ENCODE measurements at regions not wholly inside any gene's neighbourhood (a gene's known extent, or its start where the extent isn't known, plus 50 kb on each side); places are given as distances from the start of the nearest gene placed in this dataset.

DNA sequence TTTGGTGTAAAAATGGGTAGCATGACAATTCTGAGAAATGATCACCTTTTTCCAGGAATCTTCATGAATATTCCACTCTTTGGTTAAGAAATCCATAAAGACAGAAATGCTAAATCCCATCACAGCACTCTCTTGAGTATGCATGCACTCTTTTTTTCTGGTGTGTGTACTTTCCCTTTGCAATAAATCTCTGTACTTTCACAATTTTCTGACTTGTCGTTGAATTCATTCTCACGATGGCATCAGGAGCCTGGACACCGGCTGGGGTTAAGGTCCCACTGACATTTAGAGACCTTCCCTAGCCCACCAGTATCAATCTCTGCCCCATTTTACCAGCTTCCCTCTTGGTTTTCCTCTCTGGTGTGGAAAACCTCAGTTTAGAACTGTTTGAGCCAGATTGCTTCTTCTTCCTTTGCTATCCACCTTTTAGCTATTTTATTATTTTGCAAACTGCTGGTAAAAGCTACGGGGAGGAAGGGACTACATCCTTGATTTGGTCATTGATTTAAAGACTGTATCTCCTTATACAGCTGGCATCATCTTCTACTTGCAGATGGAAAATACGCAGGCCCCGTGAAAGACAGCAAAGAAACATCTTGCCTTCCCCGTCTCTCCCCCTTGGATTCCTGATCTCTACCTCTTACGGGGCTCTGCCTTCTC, 59.9 kb upstream of the ZFR start:
- H3K9ac ChIP-seq (ENCODE audit: low read length), result no peak overlapping the region
- H3K4me2 ChIP-seq (ENCODE audit: low read length), result no peak overlapping the region
- H3K27me3 ChIP-seq (ENCODE audit: insufficient read depth, low read length), result peaks cover 23% of the 10 kb centered on the region
- no peak for ATAC-seq
- intact Hi-C loops (cut with micrococcal nuclease), result no loop called here
- H3K9me2 ChIP-seq (ENCODE audit: insufficient read depth), result no peaks in the 10 kb centered on the region
- no peaks in the 10 kb centered on the region for H3K4me1 ChIP-seq (ENCODE audit: control insufficient read depth in 1 of 2, insufficient read depth in 2 of 2, low read length in 2 of 2)
- no peak overlapping the region for H3K27ac ChIP-seq (ENCODE audit: low read depth, low read length)
- no peak overlapping the region for H3K4me3 ChIP-seq (replicated peaks in 1 of 2; ENCODE audit: low read depth in 1 of 2, low read length in 2 of 2)
- H3K36me3 ChIP-seq (ENCODE audit: control insufficient read depth in 1 of 2, insufficient read depth in 2 of 2, low read length in 2 of 2), result no peaks in the 10 kb centered on the region
- DNase-seq (ENCODE audit: low read depth, low spot score), result no peak
- BruUV-seq (replicated peaks), result no TSS peak
- CTCF ChIA-PET, result no interaction called here
- no peak overlapping the region for H2AFZ ChIP-seq (ENCODE audit: low read depth, low read length, poor library complexity, severe bottlenecking)
- H4K20me1 ChIP-seq (ENCODE audit: insufficient read depth), result no peaks in the 10 kb centered on the region
- H3K9me3 ChIP-seq (ENCODE audit: control insufficient read depth in 1 of 2, insufficient read depth in 1 of 2, low read depth in 1 of 2, low read length in 2 of 2), result no peaks in the 10 kb centered on the region
- POLR2A ChIA-PET, result no interaction called here
- H3K79me2 ChIP-seq (ENCODE audit: insufficient read depth, low read length), result no peaks in the 10 kb centered on the region
- RAD21 ChIA-PET (ENCODE audit: low non-redundant PET in 1 of 2, low total read pairs in 2 of 2, uncharacterized antibody in 2 of 2, unreplicated experiment in 2 of 2), result no interaction called here
- TF ChIP-seq, protein P1, sequence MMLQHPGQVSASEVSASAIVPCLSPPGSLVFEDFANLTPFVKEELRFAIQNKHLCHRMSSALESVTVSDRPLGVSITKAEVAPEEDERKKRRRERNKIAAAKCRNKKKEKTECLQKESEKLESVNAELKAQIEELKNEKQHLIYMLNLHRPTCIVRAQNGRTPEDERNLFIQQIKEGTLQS (IDR thresholded peaks at IDR 0.05), result no peak
- no peak for TF ChIP-seq SRF (IDR thresholded peaks at IDR 0.05; ENCODE audit: low read depth)
- TF ChIP-seq TCF7L2 (IDR thresholded peaks at IDR 0.05; ENCODE audit: borderline replicate concordance, extremely low read depth, insufficient read depth, insufficient read length), result no peak
- TF ChIP-seq, protein P2, sequence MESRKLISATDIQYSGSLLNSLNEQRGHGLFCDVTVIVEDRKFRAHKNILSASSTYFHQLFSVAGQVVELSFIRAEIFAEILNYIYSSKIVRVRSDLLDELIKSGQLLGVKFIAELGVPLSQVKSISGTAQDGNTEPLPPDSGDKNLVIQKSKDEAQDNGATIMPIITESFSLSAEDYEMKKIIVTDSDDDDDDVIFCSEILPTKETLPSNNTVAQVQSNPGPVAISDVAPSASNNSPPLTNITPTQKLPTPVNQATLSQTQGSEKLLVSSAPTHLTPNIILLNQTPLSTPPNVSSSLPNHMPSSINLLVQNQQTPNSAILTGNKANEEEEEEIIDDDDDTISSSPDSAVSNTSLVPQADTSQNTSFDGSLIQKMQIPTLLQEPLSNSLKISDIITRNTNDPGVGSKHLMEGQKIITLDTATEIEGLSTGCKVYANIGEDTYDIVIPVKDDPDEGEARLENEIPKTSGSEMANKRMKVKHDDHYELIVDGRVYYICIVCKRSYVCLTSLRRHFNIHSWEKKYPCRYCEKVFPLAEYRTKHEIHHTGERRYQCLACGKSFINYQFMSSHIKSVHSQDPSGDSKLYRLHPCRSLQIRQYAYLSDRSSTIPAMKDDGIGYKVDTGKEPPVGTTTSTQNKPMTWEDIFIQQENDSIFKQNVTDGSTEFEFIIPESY (IDR thresholded peaks at IDR 0.05; ENCODE audit: extremely low read depth, insufficient replicate concordance, low read length), result no peak
- TF ChIP-seq POLR2AphosphoS5 (IDR thresholded peaks at IDR 0.05; ENCODE audit: low read depth, low read length), result no peak
- TF ChIP-seq EZH2 (IDR thresholded peaks at IDR 0.05), result no peak

DNA sequence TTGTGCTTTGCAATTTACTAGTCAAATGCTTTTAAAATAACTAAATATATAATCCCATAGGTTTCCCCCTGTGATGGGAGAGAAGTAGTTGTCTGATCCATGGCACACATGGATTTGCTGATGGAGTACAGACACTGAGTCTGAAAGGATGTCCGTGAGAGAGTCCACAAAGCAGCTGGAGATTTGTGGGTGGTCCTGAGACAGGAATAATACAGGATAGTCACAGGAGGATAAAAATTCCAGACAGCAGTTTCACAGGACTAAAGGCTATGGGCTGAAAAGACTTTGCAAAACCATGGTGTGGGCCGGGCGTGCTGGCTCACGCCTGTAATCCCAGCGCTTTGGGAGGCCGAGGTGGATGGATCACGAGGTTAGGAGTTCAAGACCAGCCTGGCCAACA, 58.7 kb upstream of the ZFR start:
- no peak for ATAC-seq
- TF ChIP-seq EZH2 (IDR thresholded peaks at IDR 0.05) (no peak), CBX3 (IDR thresholded peaks at IDR 0.05; ENCODE audit: low read depth) (no peak), SP1 (IDR thresholded peaks at IDR 0.05; ENCODE audit: low read depth) (no peak), SRF (IDR thresholded peaks at IDR 0.05; ENCODE audit: low read depth) (no peak), SIN3A (IDR thresholded peaks at IDR 0.05; ENCODE audit: low read depth) (no peak), TCF7L2 (IDR thresholded peaks at IDR 0.05; ENCODE audit: borderline replicate concordance, extremely low read depth, insufficient read depth, insufficient read length) (no peak), POLR2AphosphoS5 (IDR thresholded peaks at IDR 0.05; ENCODE audit: low read depth, low read length) (no peak), JUND (IDR thresholded peaks at IDR 0.05) (no peak), YY1 (IDR thresholded peaks at IDR 0.05; ENCODE audit: extremely low read depth, insufficient replicate concordance, low read depth, low read length) (no peak), EZH2phosphoT487 (IDR thresholded peaks at IDR 0.05; ENCODE audit: borderline replicate concordance) (no peak), CEBPB (IDR thresholded peaks at IDR 0.05; ENCODE audit: low read depth) (no peak)
- TF ChIP-seq, protein P1 (IDR thresholded peaks at IDR 0.05), result no peak
- TF ChIP-seq, protein P3, sequence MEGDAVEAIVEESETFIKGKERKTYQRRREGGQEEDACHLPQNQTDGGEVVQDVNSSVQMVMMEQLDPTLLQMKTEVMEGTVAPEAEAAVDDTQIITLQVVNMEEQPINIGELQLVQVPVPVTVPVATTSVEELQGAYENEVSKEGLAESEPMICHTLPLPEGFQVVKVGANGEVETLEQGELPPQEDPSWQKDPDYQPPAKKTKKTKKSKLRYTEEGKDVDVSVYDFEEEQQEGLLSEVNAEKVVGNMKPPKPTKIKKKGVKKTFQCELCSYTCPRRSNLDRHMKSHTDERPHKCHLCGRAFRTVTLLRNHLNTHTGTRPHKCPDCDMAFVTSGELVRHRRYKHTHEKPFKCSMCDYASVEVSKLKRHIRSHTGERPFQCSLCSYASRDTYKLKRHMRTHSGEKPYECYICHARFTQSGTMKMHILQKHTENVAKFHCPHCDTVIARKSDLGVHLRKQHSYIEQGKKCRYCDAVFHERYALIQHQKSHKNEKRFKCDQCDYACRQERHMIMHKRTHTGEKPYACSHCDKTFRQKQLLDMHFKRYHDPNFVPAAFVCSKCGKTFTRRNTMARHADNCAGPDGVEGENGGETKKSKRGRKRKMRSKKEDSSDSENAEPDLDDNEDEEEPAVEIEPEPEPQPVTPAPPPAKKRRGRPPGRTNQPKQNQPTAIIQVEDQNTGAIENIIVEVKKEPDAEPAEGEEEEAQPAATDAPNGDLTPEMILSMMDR (IDR thresholded peaks at IDR 0.05 in 2 of 3, conservative IDR thresholded peaks at IDR 0.05 in 1 of 3; ENCODE audit: borderline replicate concordance in 1 of 3, insufficient read depth in 1 of 3, low read depth in 2 of 3, low read length in 2 of 3), result no peak

More for the DNA sequence above, 58.7 kb upstream of the ZFR start:
- ChIA-PET CTCF (interaction anchor here (1.0 kb wide), 1 partner anchor 12 kb away, joined by 3 read pairs; no protein-coding TSS in a partner anchor), POLR2A (no interaction called here), RAD21 (ENCODE audit: low non-redundant PET in 1 of 2, low total read pairs in 2 of 2, uncharacterized antibody in 2 of 2, unreplicated experiment in 2 of 2) (no interaction called here)
- H3K79me2 ChIP-seq (ENCODE audit: insufficient read depth, low read length), result no peaks in the 10 kb centered on the region
- BruUV-seq (replicated peaks), result no TSS peak
- no peaks in the 10 kb centered on the region for H3K4me1 ChIP-seq (ENCODE audit: control insufficient read depth in 1 of 2, insufficient read depth in 2 of 2, low read length in 2 of 2)
- H3K36me3 ChIP-seq (ENCODE audit: control insufficient read depth in 1 of 2, insufficient read depth in 2 of 2, low read length in 2 of 2), result no peaks in the 10 kb centered on the region
- H3K9me2 ChIP-seq (ENCODE audit: insufficient read depth), result no peaks in the 10 kb centered on the region
- H3K4me2 ChIP-seq (ENCODE audit: low read length), result no peak overlapping the region
- peaks cover 23% of the 10 kb centered on the region for H3K27me3 ChIP-seq (ENCODE audit: insufficient read depth, low read length)
- H3K27ac ChIP-seq (ENCODE audit: low read depth, low read length), result no peak overlapping the region
- H2AFZ ChIP-seq (ENCODE audit: low read depth, low read length, poor library complexity, severe bottlenecking), result no peak overlapping the region
- no peaks in the 10 kb centered on the region for H3K9me3 ChIP-seq (ENCODE audit: control insufficient read depth in 1 of 2, insufficient read depth in 1 of 2, low read depth in 1 of 2, low read length in 2 of 2)
- DNase-seq (ENCODE audit: low read depth, low spot score), result no peak
- intact Hi-C loops (cut with micrococcal nuclease), result no loop called here
- no peaks in the 10 kb centered on the region for H4K20me1 ChIP-seq (ENCODE audit: insufficient read depth)
- no peak overlapping the region for H3K9ac ChIP-seq (ENCODE audit: low read length)
- H3K4me3 ChIP-seq (replicated peaks in 1 of 2; ENCODE audit: low read depth in 1 of 2, low read length in 2 of 2), result no peak overlapping the region

All from HCT116 (cell line).